ENCODE measurements at regions not wholly inside any gene's neighbourhood (a gene's known extent, or its start where the extent isn't known, plus 50 kb on each side); places are given as distances from the start of the nearest gene placed in this dataset.
"Not testable (repeated sequence)": the region's sequence is repeated elsewhere in the genome, so short reads cannot be mapped to it uniquely, and the experiment has no call there.

GRCh38 chr2:83874712-83875430 is 584.2 kb downstream of the SUCLG1 start:
- no peak for DNase-seq (ENCODE audit: low read depth)

GRCh38 chr2:83874066-83874465 is 585.0 kb downstream of the SUCLG1 start:
- DNase-seq (ENCODE audit: low read depth): no peak

GRCh38 chr2:83873110-83873509 is 586.0 kb downstream of the SUCLG1 start:
- no peak for DNase-seq (ENCODE audit: low read depth)

GRCh38 chr2:83866211-83866610 is 592.9 kb downstream of the SUCLG1 start:
- no peak for DNase-seq (ENCODE audit: low read depth)

- DNase-seq (ENCODE audit: low read depth): no peak
These were observed 596.5 kb downstream of the SUCLG1 start for GRCh38 chr2:83862600-83862999.

GRCh38 chr2:83860320-83860719 is 598.8 kb downstream of the SUCLG1 start:
- DNase-seq (ENCODE audit: low read depth): no peak

GRCh38 chr2:83859553-83859952 is 599.5 kb downstream of the SUCLG1 start:
- DNase-seq (ENCODE audit: low read depth): no peak

- DNase-seq (ENCODE audit: low read depth): no peak
These were observed 608.0 kb downstream of the SUCLG1 start for GRCh38 chr2:83851066-83851465.

GRCh38 chr2:83850071-83850725 is 608.9 kb downstream of the SUCLG1 start:
- peak; percentile 0 for DNase-seq (ENCODE audit: low read depth)

GRCh38 chr2:83844490-83844889 is 614.6 kb downstream of the SUCLG1 start:
- no peak for DNase-seq (ENCODE audit: low read depth)

- no peak for DNase-seq (ENCODE audit: low read depth)
These were observed 616.7 kb downstream of the SUCLG1 start for GRCh38 chr2:83842421-83842820.

- no peak for DNase-seq (ENCODE audit: low read depth)
These were observed 621.3 kb downstream of the SUCLG1 start for GRCh38 chr2:83837823-83838222.

GRCh38 chr2:83827618-83828017 is 631.5 kb downstream of the SUCLG1 start:
- DNase-seq (ENCODE audit: low read depth): no peak

GRCh38 chr2:83826577-83826976 is 632.5 kb downstream of the SUCLG1 start:
- no peak for DNase-seq (ENCODE audit: low read depth)

- DNase-seq (ENCODE audit: low read depth): no peak
These were observed 635.9 kb downstream of the SUCLG1 start for GRCh38 chr2:83823229-83823628.

- DNase-seq (ENCODE audit: low read depth): no peak
These were observed 641.6 kb downstream of the SUCLG1 start for GRCh38 chr2:83817511-83817910.

- DNase-seq (ENCODE audit: low read depth): no peak
These were observed 650.2 kb downstream of the SUCLG1 start for GRCh38 chr2:83808878-83809277.

- no peak for DNase-seq (ENCODE audit: low read depth)
These were observed 656.5 kb downstream of the SUCLG1 start for GRCh38 chr2:83802604-83803003.

GRCh38 chr2:83795777-83796176 is 663.3 kb downstream of the SUCLG1 start:
- DNase-seq (ENCODE audit: low read depth): no peak

- DNase-seq (ENCODE audit: low read depth): not testable (repeated sequence)
These were observed 668.6 kb downstream of the SUCLG1 start for GRCh38 chr2:83790467-83790866.

- DNase-seq (ENCODE audit: low read depth): not testable (repeated sequence)
These were observed 669.4 kb downstream of the SUCLG1 start for GRCh38 chr2:83789674-83790073.

- DNase-seq (ENCODE audit: low read depth): not testable (repeated sequence)
These were observed 670.0 kb downstream of the SUCLG1 start for GRCh38 chr2:83788938-83789566.

- no peak for DNase-seq (ENCODE audit: low read depth)
These were observed 671.9 kb downstream of the SUCLG1 start for GRCh38 chr2:83787189-83787588.

Data from amniotic epithelial cell (primary cell).